ENCODE measurements at regions not wholly inside any gene's neighbourhood (a gene's known extent, or its start where the extent isn't known, plus 50 kb on each side); places are given as distances from the start of the nearest gene placed in this dataset.

DNA sequence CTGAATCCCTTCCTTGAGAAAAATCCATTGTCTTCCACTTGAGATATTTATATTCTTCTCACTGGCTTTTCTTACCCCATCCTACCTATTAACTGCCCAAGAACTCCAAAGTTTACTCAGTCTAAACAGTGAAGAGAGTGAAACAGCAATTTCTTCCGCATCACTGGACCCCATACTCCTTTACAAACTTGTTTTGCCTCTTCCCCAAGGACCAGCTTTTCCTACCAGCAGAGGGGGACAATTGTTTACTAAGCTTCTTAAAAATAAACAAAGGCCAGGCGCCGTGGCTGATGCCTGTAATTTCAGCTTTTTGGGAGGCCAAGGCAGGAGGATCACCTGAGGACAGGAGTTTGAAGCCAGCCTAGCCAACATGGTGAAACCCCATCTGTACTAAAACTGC, 52.0 kb downstream of the LRATD1 start:
- DNase-seq (ENCODE audit: low read depth) = no peak
- TF ChIP-seq, protein P1, sequence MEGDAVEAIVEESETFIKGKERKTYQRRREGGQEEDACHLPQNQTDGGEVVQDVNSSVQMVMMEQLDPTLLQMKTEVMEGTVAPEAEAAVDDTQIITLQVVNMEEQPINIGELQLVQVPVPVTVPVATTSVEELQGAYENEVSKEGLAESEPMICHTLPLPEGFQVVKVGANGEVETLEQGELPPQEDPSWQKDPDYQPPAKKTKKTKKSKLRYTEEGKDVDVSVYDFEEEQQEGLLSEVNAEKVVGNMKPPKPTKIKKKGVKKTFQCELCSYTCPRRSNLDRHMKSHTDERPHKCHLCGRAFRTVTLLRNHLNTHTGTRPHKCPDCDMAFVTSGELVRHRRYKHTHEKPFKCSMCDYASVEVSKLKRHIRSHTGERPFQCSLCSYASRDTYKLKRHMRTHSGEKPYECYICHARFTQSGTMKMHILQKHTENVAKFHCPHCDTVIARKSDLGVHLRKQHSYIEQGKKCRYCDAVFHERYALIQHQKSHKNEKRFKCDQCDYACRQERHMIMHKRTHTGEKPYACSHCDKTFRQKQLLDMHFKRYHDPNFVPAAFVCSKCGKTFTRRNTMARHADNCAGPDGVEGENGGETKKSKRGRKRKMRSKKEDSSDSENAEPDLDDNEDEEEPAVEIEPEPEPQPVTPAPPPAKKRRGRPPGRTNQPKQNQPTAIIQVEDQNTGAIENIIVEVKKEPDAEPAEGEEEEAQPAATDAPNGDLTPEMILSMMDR (IDR thresholded peaks at IDR 0.05; ENCODE audit: insufficient read depth, low read length) = no peak
- no peak overlapping the region for H3K4me3 ChIP-seq (ENCODE audit: low read depth, low read length)

DNA sequence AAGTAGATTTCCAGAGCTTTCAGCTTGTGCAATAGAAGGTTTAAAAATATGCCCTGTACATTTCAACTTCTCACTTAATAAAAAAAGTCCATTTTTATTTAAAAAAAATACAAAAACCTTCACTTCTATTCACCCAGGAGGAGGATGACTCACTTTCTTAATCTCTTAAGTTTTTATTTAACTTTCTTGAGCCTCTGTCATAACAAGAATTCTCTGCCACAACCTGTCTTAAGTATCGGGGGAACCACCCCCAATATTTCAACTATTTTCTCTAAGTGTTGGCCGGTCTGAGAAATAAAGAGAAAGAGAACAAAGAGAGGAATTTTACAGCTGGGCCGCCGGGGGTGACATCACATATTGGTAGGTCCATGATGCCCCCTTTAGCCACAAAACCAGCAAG, 58.4 kb downstream of the LRATD1 start:
- no peak overlapping the region for H3K4me3 ChIP-seq (ENCODE audit: low read depth, low read length)
- TF ChIP-seq, protein P1 (IDR thresholded peaks at IDR 0.05; ENCODE audit: insufficient read depth, low read length) = no peak
- DNase-seq (ENCODE audit: low read depth) = no peak

DNA sequence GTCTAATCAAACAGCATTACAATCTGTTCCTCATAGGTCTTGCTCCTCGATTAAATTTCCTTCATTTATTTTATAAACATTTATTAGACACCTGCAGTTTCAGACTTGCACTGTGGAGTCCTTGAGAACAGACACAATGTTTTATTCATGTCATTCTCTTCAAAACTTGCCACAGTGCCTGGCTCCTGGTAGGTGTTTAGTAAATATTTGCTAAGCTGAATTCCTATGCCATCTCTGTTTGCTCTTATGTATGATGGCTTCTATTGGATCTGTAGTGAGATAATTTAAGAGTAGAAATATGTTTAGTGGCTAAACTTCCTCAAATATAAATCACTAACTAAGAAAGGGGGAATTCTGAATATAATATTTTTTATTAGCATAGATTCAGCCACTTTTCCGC, 61.4 kb downstream of the LRATD1 start:
- H3K4me3 ChIP-seq (ENCODE audit: low read depth, low read length) = no peak overlapping the region
- DNase-seq (ENCODE audit: low read depth) = no peak
- TF ChIP-seq, protein P1 (IDR thresholded peaks at IDR 0.05; ENCODE audit: insufficient read depth, low read length) = no peak

DNA sequence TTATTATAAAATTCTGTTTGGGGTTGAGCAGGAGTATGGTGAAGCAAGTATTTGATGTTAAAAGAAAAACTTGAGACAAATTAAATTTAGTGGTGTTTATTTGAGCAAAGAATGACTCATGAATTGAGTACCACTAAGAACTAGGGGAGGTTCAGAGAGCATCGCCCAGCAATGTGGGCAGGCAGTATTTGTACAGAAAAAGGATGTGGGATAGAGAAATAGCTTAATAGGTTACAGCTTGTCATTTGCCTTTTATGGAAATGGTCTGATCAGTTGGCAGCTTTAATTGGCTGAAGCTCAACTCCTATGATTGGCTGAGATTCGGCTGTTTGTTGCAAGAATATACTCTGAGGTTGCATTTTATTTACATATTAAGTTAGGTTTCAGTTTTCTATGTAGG, 68.2 kb downstream of the LRATD1 start:
- no peak for DNase-seq (ENCODE audit: low read depth)
- H3K4me3 ChIP-seq (ENCODE audit: low read depth, low read length) = no peak overlapping the region
- TF ChIP-seq, protein P1 (IDR thresholded peaks at IDR 0.05; ENCODE audit: insufficient read depth, low read length) = no peak

DNA sequence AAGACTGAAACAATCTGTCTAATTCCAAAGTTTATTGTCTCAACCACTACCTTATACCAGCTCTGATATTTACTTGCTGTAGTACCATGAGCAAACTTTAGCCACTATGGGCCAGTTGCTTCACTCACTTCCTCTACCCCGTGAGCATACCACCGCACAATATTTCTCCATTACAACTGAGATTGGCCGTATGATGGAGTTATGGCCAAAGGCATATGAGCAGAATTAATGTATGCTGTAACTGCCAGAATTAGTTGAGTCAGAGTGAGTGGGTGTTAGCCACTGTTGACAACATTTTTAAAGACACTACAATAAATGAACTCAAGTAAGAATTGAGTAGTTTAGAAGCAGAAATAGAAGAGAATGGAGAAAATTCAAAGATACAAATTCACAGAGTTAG, 69.7 kb downstream of the LRATD1 start:
- TF ChIP-seq, protein P1 (IDR thresholded peaks at IDR 0.05; ENCODE audit: insufficient read depth, low read length) = no peak
- DNase-seq (ENCODE audit: low read depth) = no peak
- H3K4me3 ChIP-seq (ENCODE audit: low read depth, low read length) = no peak overlapping the region

DNA sequence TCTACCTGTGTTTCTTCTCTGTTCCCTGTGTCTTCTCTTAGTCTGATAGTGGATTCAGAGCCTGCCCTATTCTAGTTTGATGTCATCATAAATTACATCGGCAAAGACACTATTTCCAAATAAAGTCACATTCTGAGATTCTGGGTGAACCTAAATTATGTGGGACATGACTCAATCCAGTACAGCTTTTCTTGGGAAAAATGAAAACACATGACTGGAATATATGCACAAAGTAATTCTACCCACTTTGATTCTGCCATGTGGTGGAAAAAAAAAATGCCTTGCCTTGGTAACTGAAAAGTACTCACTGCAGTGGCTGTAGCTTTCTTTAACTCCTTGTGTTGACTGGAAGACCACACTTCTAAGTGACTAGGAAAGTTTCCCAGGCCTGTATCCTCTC, 73.7 kb downstream of the LRATD1 start:
- no peak overlapping the region for H3K4me3 ChIP-seq (ENCODE audit: low read depth, low read length)
- no peak for DNase-seq (ENCODE audit: low read depth)
- TF ChIP-seq, protein P1 (IDR thresholded peaks at IDR 0.05; ENCODE audit: insufficient read depth, low read length) = no peak

DNA sequence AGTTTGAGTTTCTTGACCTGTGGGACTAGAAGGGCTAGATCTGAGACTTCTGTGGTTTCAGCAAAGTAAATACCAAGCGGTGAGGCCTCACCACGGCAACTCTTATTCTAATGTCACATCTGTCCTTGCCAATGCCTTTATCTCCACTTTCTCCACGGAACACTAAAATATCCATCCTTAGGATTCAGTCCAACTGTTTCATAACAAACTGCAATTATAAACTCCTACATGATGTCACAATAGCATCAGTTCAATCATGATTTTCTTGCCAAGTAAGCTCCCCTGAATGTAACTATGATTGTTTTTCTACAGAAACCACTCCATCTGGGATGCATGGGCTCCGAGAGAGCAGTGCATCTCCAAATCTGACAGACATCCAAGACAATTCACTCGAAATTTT, 79.6 kb downstream of the LRATD1 start:
- no peak overlapping the region for H3K4me3 ChIP-seq (ENCODE audit: low read depth, low read length)
- TF ChIP-seq, protein P1 (IDR thresholded peaks at IDR 0.05; ENCODE audit: insufficient read depth, low read length) = no peak
- DNase-seq (ENCODE audit: low read depth) = no peak

All from fibroblast of the aortic adventitia (primary cell).